Panc1 (cell line): ENCODE measurements at regions not wholly inside any gene's neighbourhood (a gene's known extent, or its start where the extent isn't known, plus 50 kb on each side); places are given as distances from the start of the nearest gene placed in this dataset.

Experiments used
- ATAC-seq: fragments of 200-7000 bp; cut with Tn5 transposase; 2 replicates; pipeline ENCODE4 v1.9.1; 2020; ENCODE audit warnings: mild to moderate bottlenecking, moderate library complexity
- BruUV-seq: library from RNA; stranded (reverse); fragments of 400-500 nt; replicated peaks from 2 replicates; lab custom pipeline; 2021; lab: Mats Ljungman, UMichigan
- CTCF ChIA-PET: fragments of 300-600 bp; sonication (Branson Sonifier 250); formaldehyde crosslinking; loops from one replicate; lab custom pipeline; 2022; ENCODE audit warnings: antibody characterized with exemption; lab: Charles Lee
- POLR2A ChIA-PET: fragments of 300-600 bp; sonication (Branson Sonifier 250); formaldehyde crosslinking; loops from one replicate; lab custom pipeline; 2022; ENCODE audit warnings: antibody characterized with exemption; lab: Charles Lee
- DNase-seq: peaks from one replicate; pipeline ENCODE4 v3.0.0-alpha.2; 2010; ENCODE audit warnings: low read depth, low spot score
- H3K27ac ChIP-seq: 2 replicates; pipeline ENCODE4 v1.5.1; 2011; ENCODE audit warnings: mild to moderate bottlenecking, low read length, inconsistent platforms
- H3K27me3 ChIP-seq: fragments of 200-500 bp; sonication (Bioruptor generic); 2 replicates; pipeline ENCODE4 v1.6.0; 2014; ENCODE audit warnings: low read length, inconsistent platforms; ENCODE audit not compliant: control insufficient read depth, insufficient read depth
- H3K36me3 ChIP-seq: fragments of 200-500 bp; sonication (Bioruptor generic); 2 replicates; pipeline ENCODE4 v1.5.1; 2014; ENCODE audit warnings: inconsistent platforms, mild to moderate bottlenecking, low read length, moderate library complexity; ENCODE audit not compliant: control insufficient read depth, insufficient read depth
- H3K4me1 ChIP-seq: 2 replicates; pipeline ENCODE4 v1.5.1; 2011; ENCODE audit warnings: inconsistent platforms, mild to moderate bottlenecking, low read length, moderate library complexity; ENCODE audit not compliant: control insufficient read depth, insufficient read depth
- H3K4me3 ChIP-seq, 2 experiments: 2 replicates each; pipeline ENCODE4 v1.5.1; 2011 to 2012; ENCODE audit warnings: low read depth in 2 of 2, low read length in 2 of 2, mild to moderate bottlenecking in 2 of 2, inconsistent platforms in 1 of 2, moderate library complexity in 1 of 2
- H3K9me3 ChIP-seq: fragments of 200-500 bp; sonication (Bioruptor generic); 2 replicates; pipeline ENCODE4 v1.5.1; 2014; ENCODE audit warnings: low read depth, mild to moderate bottlenecking, inconsistent platforms, low read length, moderate library complexity; ENCODE audit not compliant: control insufficient read depth, insufficient read depth
- CTCF ChIP-seq: fragments of 450-650 bp; IDR thresholded peaks from 2 replicates; pipeline ENCODE4 v1.5.1; 2017; ENCODE audit warnings: mild to moderate bottlenecking
- POLR2AphosphoS5 ChIP-seq: IDR thresholded peaks from 2 replicates; pipeline ENCODE4 v1.6.1; 2012; ENCODE audit warnings: mild to moderate bottlenecking, low read depth, low read length, moderate library complexity
- REST ChIP-seq, 2 experiments: IDR thresholded peaks; 2 replicates each; pipeline ENCODE4 v1.6.1; 2011 to 2012; ENCODE audit warnings: low read depth in 2 of 2, control low read depth in 1 of 2, low read length in 1 of 2, mild to moderate bottlenecking in 1 of 2, moderate library complexity in 1 of 2; ENCODE audit not compliant: insufficient read depth in 1 of 2
- SIN3A ChIP-seq: IDR thresholded peaks from 2 replicates; pipeline ENCODE4 v1.6.1; 2012; ENCODE audit warnings: low read depth, mild to moderate bottlenecking, low read length, moderate library complexity, borderline replicate concordance; ENCODE audit not compliant: insufficient read depth
- TCF7L2 ChIP-seq: IDR thresholded peaks from 2 replicates; pipeline ENCODE4 v1.6.1; 2011; ENCODE audit warnings: mild to moderate bottlenecking, low read depth, low read length, inconsistent platforms
- in situ Hi-C: cut with HindIII; loops from 2 replicates; pipeline ENCODE4 v1.10.0; 2016; ENCODE audit warnings: low sequenced_read_pairs, low pct_unique_long_range_greater_than_20kb
- intact Hi-C: fragments of 100-400 bp; cut with micrococcal nuclease; formaldehyde crosslinking; loops from one replicate; pipeline ENCODE4 v1.10.0; 2022; ENCODE audit not compliant: unreplicated experiment

- intact Hi-C loops (no loop called here), in situ Hi-C loops (no loop called here)
- no peak overlapping the region for H3K4me3 ChIP-seq
- ChIA-PET POLR2A (no interaction called here), CTCF (no interaction called here)
- no peaks in the 10 kb centered on the region for H3K27me3 ChIP-seq
- DNase-seq (no peak), ATAC-seq (no peak)
- H3K27ac ChIP-seq: no peak overlapping the region
- TF ChIP-seq CTCF: peak; percentile 2; the same call in 1 of the 2 replicates
- no peak for TF ChIP-seq TCF7L2
- no peak for TF ChIP-seq POLR2AphosphoS5
- TF ChIP-seq REST (IDR thresholded peaks at IDR 0.05; ENCODE audit: insufficient read depth in 1 of 2, low read depth in 2 of 2, low read length in 1 of 2): no peak
- no peaks in the 10 kb centered on the region for H3K36me3 ChIP-seq
- no peaks in the 10 kb centered on the region for H3K4me1 ChIP-seq
- no peaks in the 10 kb centered on the region for H3K9me3 ChIP-seq
- BruUV-seq: no TSS peak
These were observed 132.2 kb downstream of the ZNF365 start for GRCh38 chr10:62506371-62506770.

GRCh38 chr10:62511238-62511637 is 137.1 kb downstream of the ZNF365 start:
- Histone ChIP-seq H3K36me3 (no peaks in the 10 kb centered on the region), H3K9me3 (no peaks in the 10 kb centered on the region), H3K4me1 (no peaks in the 10 kb centered on the region), H3K27me3 (no peaks in the 10 kb centered on the region; the same call in 1 of the 2 replicates), H3K27ac (no peak overlapping the region), H3K4me3 (no peak overlapping the region)
- TF ChIP-seq POLR2AphosphoS5 (no peak), TCF7L2 (no peak), CTCF (no peak), REST (IDR thresholded peaks at IDR 0.05; ENCODE audit: insufficient read depth in 1 of 2, low read depth in 2 of 2, low read length in 1 of 2) (no peak), SIN3A (no peak)
- POLR2A ChIA-PET: no interaction called here
- ATAC-seq: no peak
- intact Hi-C loops (no loop called here), in situ Hi-C loops (no loop called here)
- BruUV-seq: no TSS peak
- no peak for DNase-seq
- CTCF ChIA-PET: no interaction called here
